ENCODE measurements at regions not wholly inside any gene's neighbourhood (a gene's known extent, or its start where the extent isn't known, plus 50 kb on each side); places are given as distances from the start of the nearest gene placed in this dataset.

- TF ChIP-seq EZH2 (IDR thresholded peaks at IDR 0.05; ENCODE audit: low read length) (no peak), CTCF (optimal IDR thresholded peaks at IDR 0.05 in 1 of 3, IDR thresholded peaks at IDR 0.05 in 1 of 3, conservative IDR thresholded peaks at IDR 0.05 in 1 of 3; ENCODE audit: extremely low read depth in 1 of 3, insufficient read depth in 2 of 3, low read length in 3 of 3) (no peak)
These were observed 690.6 kb downstream of the MCTP2 start for GRCh38 chr15:94921936-94922335.

Measured in keratinocyte (primary cell).